Activated T-cell treated with anti-CD3 and anti-CD28 coated beads, Interleukin-2, amount 50 U/mL, for 4 hours (primary cell): ENCODE measurements at regions not wholly inside any gene's neighbourhood (a gene's known extent, or its start where the extent isn't known, plus 50 kb on each side); places are given as distances from the start of the nearest gene placed in this dataset.
"Not testable (repeated sequence)": the region's sequence is repeated elsewhere in the genome, so short reads cannot be mapped to it uniquely, and the experiment has no call there.

Experiments used
- ATAC-seq, 2 donors: fragments of 200-7000 bp; cut with Tn5 transposase; one replicate each; pipeline ENCODE4 v1.10.0; 2021
- DNase-seq: peaks from one replicate; pipeline ENCODE4 v3.0.0-alpha.2; 2020
- H3K27me3 Mint-ChIP-seq: one replicate; pipeline ENCODE4 v1.8.0; 2021; ENCODE audit warnings: low read depth, mixed read lengths
- H3K36me3 Mint-ChIP-seq: one replicate; pipeline ENCODE4 v1.8.0; 2022; ENCODE audit warnings: mixed read lengths; ENCODE audit not compliant: insufficient read depth
- H3K4me1 Mint-ChIP-seq: one replicate; pipeline ENCODE4 v1.8.0; 2021; ENCODE audit warnings: low read depth, mixed read lengths
- H3K4me3 Mint-ChIP-seq: one replicate; pipeline ENCODE4 v1.8.0; 2021; ENCODE audit warnings: mild to moderate bottlenecking, moderate library complexity, mixed read lengths
- H3K9me3 Mint-ChIP-seq: one replicate; pipeline ENCODE4 v1.8.0; 2021; ENCODE audit warnings: mixed read lengths

- no peaks in the 10 kb centered on the region for H3K27me3 Mint-ChIP-seq
- no peak overlapping the region for H3K4me3 Mint-ChIP-seq
- H3K9me3 Mint-ChIP-seq = peaks cover 19% of the 10 kb centered on the region
- DNase-seq = no peak
- no peaks in the 10 kb centered on the region for H3K36me3 Mint-ChIP-seq
- no peak for ATAC-seq
- H3K4me1 Mint-ChIP-seq = no peaks in the 10 kb centered on the region
Measured at GRCh38 chr2:150279686-150280085, 207.8 kb downstream of the RND3 start.

- H3K4me3 Mint-ChIP-seq = no peak overlapping the region
- no peaks in the 10 kb centered on the region for H3K36me3 Mint-ChIP-seq
- ATAC-seq = no peak
- peaks cover 19% of the 10 kb centered on the region for H3K9me3 Mint-ChIP-seq
- no peaks in the 10 kb centered on the region for H3K27me3 Mint-ChIP-seq
- no peak for DNase-seq
- H3K4me1 Mint-ChIP-seq = no peaks in the 10 kb centered on the region
Measured at GRCh38 chr2:150276737-150277136, 210.7 kb downstream of the RND3 start.

GRCh38 chr2:150274108-150274507, 213.4 kb downstream of the RND3 start:
- ATAC-seq (no peak), DNase-seq (no peak)
- no peaks in the 10 kb centered on the region for H3K4me1 Mint-ChIP-seq
- peaks cover 19% of the 10 kb centered on the region for H3K9me3 Mint-ChIP-seq
- no peaks in the 10 kb centered on the region for H3K27me3 Mint-ChIP-seq
- no peak overlapping the region for H3K4me3 Mint-ChIP-seq
- H3K36me3 Mint-ChIP-seq = no peaks in the 10 kb centered on the region

GRCh38 chr2:150271952-150272802, 215.3 kb downstream of the RND3 start:
- Mint-ChIP-seq H3K27me3 (no peaks in the 10 kb centered on the region), H3K4me3 (no peak overlapping the region), H3K36me3 (no peaks in the 10 kb centered on the region), H3K4me1 (no peaks in the 10 kb centered on the region), H3K9me3 (peaks cover 11% of the 10 kb centered on the region)
- no peak for ATAC-seq
- no peak for DNase-seq

- Mint-ChIP-seq H3K36me3 (no peaks in the 10 kb centered on the region), H3K4me1 (no peaks in the 10 kb centered on the region), H3K27me3 (no peaks in the 10 kb centered on the region), H3K4me3 (no peak overlapping the region), H3K9me3 (no peaks in the 10 kb centered on the region)
- no peak for DNase-seq
- no peak for ATAC-seq
Measured at GRCh38 chr2:150267651-150268415, 219.6 kb downstream of the RND3 start.

GRCh38 chr2:150266931-150267330, 220.5 kb downstream of the RND3 start:
- DNase-seq (no peak), ATAC-seq (no peak)
- Mint-ChIP-seq H3K4me1 (no peaks in the 10 kb centered on the region), H3K9me3 (no peaks in the 10 kb centered on the region), H3K36me3 (no peaks in the 10 kb centered on the region), H3K4me3 (no peak overlapping the region), H3K27me3 (no peaks in the 10 kb centered on the region)

GRCh38 chr2:150264442-150264841, 223.0 kb downstream of the RND3 start:
- Mint-ChIP-seq H3K27me3 (no peaks in the 10 kb centered on the region), H3K36me3 (no peaks in the 10 kb centered on the region), H3K4me1 (no peaks in the 10 kb centered on the region), H3K9me3 (no peaks in the 10 kb centered on the region), H3K4me3 (no peak overlapping the region)
- no peak for DNase-seq
- ATAC-seq = no peak

GRCh38 chr2:150261691-150262090, 225.8 kb downstream of the RND3 start:
- peaks cover 2% of the 10 kb centered on the region for H3K27me3 Mint-ChIP-seq
- ATAC-seq (no peak), DNase-seq (no peak)
- H3K4me3 Mint-ChIP-seq = no peak overlapping the region
- no peaks in the 10 kb centered on the region for H3K4me1 Mint-ChIP-seq
- no peaks in the 10 kb centered on the region for H3K36me3 Mint-ChIP-seq
- no peaks in the 10 kb centered on the region for H3K9me3 Mint-ChIP-seq

GRCh38 chr2:150260636-150261035, 226.8 kb downstream of the RND3 start:
- H3K9me3 Mint-ChIP-seq = no peaks in the 10 kb centered on the region
- no peak for DNase-seq
- no peaks in the 10 kb centered on the region for H3K4me1 Mint-ChIP-seq
- no peak for ATAC-seq
- no peaks in the 10 kb centered on the region for H3K36me3 Mint-ChIP-seq
- H3K27me3 Mint-ChIP-seq = peaks cover 2% of the 10 kb centered on the region
- H3K4me3 Mint-ChIP-seq = no peak overlapping the region

- no peaks in the 10 kb centered on the region for H3K4me1 Mint-ChIP-seq
- no peaks in the 10 kb centered on the region for H3K36me3 Mint-ChIP-seq
- H3K9me3 Mint-ChIP-seq = no peaks in the 10 kb centered on the region
- H3K4me3 Mint-ChIP-seq = no peak overlapping the region
- DNase-seq (no peak), ATAC-seq (no peak)
- peaks cover 2% of the 10 kb centered on the region for H3K27me3 Mint-ChIP-seq
Measured at GRCh38 chr2:150259746-150260145, 227.7 kb downstream of the RND3 start.

GRCh38 chr2:150258781-150259307, 228.6 kb downstream of the RND3 start:
- peaks cover 2% of the 10 kb centered on the region for H3K27me3 Mint-ChIP-seq
- no peak overlapping the region for H3K4me3 Mint-ChIP-seq
- H3K4me1 Mint-ChIP-seq = no peaks in the 10 kb centered on the region
- ATAC-seq (no peak), DNase-seq (no peak)
- H3K9me3 Mint-ChIP-seq = no peaks in the 10 kb centered on the region
- H3K36me3 Mint-ChIP-seq = no peaks in the 10 kb centered on the region

- H3K36me3 Mint-ChIP-seq = no peaks in the 10 kb centered on the region
- H3K27me3 Mint-ChIP-seq = peaks cover 2% of the 10 kb centered on the region
- H3K4me3 Mint-ChIP-seq = no peak overlapping the region
- no peak for ATAC-seq
- H3K4me1 Mint-ChIP-seq = no peaks in the 10 kb centered on the region
- DNase-seq = no peak
- H3K9me3 Mint-ChIP-seq = peaks cover 3% of the 10 kb centered on the region
Measured at GRCh38 chr2:150256736-150257135, 230.7 kb downstream of the RND3 start.

GRCh38 chr2:150255528-150255927, 231.9 kb downstream of the RND3 start:
- DNase-seq = no peak
- H3K4me3 Mint-ChIP-seq = no peak overlapping the region
- peaks cover 2% of the 10 kb centered on the region for H3K27me3 Mint-ChIP-seq
- no peaks in the 10 kb centered on the region for H3K4me1 Mint-ChIP-seq
- no peaks in the 10 kb centered on the region for H3K36me3 Mint-ChIP-seq
- ATAC-seq = no peak
- peaks cover 3% of the 10 kb centered on the region for H3K9me3 Mint-ChIP-seq

GRCh38 chr2:150249735-150250134, 237.7 kb downstream of the RND3 start:
- DNase-seq, ATAC-seq, H3K4me1 Mint-ChIP-seq, H3K36me3 Mint-ChIP-seq, H3K27me3 Mint-ChIP-seq, H3K4me3 Mint-ChIP-seq, H3K9me3 Mint-ChIP-seq: not testable (repeated sequence)

GRCh38 chr2:150247481-150247880, 240.0 kb downstream of the RND3 start:
- H3K36me3 Mint-ChIP-seq = no peaks in the 10 kb centered on the region
- peaks cover 3% of the 10 kb centered on the region for H3K9me3 Mint-ChIP-seq
- no peak overlapping the region for H3K4me3 Mint-ChIP-seq
- DNase-seq (no peak), ATAC-seq (no peak)
- no peaks in the 10 kb centered on the region for H3K27me3 Mint-ChIP-seq
- H3K4me1 Mint-ChIP-seq = no peaks in the 10 kb centered on the region
